ENCODE measurements at regions not wholly inside any gene's neighbourhood (a gene's known extent, or its start where the extent isn't known, plus 50 kb on each side); places are given as distances from the start of the nearest gene placed in this dataset.

DNA sequence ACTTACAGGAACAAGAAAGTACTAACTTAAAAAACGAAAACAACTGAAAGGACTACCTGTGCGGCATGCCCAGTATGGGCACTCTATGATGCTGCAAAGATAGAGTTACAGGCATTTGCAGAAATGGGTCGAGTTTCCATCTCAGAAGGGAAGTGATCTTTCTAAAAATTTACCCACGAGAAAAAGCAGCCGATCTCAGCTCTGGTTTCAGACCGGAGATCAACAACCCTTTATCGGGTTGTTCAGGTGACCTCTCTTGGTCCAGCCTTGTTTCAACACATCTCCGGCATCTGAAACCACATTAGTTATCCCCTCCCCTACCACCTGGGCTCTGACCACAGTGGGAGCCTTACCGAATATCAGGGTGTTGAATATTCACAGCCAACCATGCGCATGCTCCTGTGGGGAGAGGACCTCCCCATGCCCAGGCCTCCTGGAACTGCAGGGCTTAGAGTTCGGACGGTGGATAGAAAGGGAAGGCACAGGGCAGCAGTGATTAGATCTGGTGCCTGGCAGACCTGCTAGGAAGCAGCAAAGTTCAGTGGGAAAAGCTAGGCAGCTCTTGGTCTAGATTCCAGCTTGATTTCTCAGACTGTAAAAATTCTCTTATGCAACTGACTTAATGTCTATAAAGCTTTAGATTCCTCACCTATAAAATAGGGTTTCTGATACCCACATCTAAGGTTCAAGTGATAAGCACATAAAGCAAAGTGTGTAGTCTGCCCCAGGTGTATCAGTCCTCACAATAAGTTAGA lies 906.0 kb downstream of the VRK1 start:
- no peak for DNase-seq

DNA sequence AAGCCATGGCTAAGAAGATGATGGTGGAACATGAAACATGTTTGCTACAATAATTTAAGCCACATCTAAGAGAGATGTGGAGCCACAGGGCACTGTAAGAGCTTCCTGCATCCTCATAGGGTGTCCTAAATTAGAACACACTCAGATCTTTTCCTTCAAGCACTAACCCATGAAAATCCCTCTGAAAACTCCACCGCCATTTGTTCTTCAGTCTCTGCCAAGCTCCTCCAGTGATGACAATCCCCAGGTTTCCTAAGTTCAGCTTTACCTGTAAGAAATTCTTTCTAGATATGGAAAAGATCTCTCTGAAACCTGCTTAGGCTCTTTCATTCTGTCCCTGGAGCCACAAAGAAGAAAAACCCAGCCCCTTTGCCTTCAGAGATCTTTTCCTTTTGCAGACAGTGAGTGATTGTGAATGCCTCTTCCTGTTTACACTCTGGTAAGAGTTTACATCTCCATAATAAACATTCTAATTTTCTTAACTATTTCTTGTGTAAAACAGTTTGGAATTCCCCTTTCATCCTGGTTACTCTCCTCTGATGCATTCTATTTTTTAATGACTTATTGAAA lies 907.2 kb downstream of the VRK1 start:
- no peak for DNase-seq

DNA sequence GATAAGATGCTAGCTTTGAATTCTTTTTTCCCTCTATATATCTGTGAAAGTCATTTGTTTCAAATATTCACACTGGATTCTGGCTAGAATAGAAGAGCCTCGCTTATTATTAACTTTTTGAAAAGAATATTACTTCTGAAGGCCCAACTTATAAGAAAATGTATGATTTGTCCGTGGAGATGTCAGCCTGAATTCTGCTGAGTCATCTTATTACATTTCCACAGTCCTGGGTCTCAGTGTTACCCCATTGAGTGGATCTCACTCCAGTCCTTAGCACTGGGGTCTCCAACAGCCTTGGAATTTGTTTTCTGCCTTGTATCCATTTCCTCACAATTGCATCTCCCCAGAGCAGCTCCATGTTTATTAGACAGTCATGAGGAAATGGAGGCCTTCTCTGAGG lies 907.9 kb downstream of the VRK1 start:
- DNase-seq: no peak

DNA sequence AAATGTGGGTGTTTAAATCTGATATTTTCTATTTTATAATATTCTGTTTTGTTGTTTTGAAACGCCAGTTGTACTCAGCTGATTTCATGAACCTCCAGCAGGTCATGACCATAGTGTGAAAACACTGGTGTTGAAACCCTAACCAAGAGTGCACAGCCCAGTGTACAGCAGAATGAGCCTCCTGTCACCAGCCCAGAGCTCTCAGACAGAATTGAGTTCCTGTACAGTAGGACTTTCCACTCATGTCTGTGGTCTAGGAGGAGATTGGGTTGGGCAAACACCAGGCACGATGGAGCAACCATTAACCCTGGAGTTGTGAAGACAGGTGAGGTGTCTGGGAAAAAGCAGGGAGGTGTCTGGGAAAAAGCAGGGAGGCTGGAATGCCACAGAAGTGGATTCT lies 908.8 kb downstream of the VRK1 start:
- DNase-seq: no peak

DNA sequence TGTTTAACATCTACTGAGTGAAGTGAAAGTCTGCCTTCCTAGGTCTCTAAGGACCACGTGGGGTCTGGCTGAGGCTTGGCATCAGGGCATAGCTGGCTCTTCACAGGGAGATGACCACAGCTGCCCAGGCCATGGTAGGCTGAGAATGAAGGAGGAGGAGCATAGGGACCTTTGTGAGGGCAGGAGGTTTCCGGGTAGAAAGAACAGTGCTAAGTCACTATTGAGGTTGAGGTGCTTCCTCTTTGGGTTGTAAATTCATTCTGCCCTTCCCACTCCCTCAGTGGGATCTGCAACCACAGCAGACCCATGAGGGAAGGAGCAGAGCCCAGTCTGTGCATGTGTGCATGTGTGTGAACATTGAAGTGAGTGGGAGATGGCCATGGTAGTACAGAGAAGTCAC lies 909.6 kb downstream of the VRK1 start:
- no peak for DNase-seq

DNA sequence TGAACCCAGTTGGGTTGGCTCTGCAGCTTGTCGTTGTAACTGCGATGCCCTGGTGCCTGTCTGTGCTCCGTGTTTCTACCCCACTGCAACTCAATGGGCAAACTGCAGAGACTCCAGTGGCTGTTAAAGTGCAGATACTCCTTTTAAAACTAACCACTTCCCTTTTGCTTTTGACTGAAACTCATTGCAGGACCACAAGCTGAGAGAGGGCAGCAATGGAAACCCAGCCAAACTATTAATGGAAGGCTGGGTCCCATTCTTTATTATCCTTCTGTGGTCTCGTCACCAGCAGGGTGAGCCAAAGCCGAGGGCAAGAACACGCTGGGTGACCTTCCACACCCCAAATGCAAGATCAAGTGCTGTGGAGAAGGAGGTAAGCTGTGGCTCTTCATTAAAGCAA lies 910.4 kb downstream of the VRK1 start:
- DNase-seq: no peak

DNA sequence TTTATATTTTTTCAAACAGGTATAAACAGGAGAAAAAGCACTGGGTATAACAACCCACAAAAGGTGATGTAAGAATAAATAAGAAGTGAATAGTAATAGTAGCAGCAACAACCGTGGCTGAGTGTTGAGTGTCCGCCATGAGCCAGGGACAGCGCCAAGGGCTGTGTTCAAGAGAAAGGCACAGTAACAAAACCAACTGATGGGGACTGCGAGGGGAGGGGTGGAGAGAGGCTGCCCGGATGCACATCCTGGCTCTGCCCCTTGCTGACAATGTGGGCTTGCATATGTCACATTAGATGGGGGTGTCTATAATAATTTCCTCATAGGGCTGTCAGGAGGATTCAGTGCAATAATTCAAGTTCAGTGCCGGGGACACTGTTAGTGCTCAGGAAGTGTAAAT lies 912.4 kb downstream of the VRK1 start:
- no peak for DNase-seq

DNA sequence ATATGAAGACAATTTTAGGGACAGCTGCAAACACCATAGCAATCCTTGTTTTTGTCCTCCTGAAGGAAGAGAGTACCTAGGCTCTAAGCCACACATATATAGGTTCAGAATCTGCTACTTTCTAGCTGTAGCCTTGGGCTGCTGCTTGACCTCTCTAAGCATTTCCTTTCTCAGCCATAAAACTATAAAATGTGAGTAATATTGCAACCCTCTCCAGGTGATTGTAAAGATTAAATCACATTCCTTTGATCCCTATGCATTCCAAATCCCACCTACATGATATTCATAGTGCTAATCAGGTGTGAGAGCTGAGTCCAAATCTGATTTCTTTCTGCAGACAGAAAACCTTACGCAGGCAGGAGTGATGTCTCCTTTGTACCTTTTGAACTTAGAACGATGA lies 913.5 kb downstream of the VRK1 start:
- DNase-seq: no peak

DNA sequence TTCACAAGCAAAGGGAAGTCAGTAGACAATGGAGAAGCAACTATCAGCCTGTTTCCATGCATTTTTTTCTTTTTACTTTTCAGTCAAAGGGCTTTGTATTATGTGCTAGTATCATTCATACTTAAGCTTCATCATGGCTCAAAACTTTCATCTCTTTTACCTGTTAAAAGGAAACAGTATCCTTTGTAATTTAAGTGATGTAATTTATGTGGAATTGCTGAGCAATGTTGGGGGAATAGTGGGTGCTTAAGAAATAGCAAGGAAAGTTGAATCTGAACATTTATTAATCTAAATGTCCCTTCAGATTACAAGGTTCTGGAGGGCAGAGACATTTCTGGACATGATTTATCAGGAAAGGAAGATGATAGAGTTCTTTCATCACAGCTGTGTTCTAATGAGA lies 915.3 kb downstream of the VRK1 start:
- no peak for DNase-seq

DNA sequence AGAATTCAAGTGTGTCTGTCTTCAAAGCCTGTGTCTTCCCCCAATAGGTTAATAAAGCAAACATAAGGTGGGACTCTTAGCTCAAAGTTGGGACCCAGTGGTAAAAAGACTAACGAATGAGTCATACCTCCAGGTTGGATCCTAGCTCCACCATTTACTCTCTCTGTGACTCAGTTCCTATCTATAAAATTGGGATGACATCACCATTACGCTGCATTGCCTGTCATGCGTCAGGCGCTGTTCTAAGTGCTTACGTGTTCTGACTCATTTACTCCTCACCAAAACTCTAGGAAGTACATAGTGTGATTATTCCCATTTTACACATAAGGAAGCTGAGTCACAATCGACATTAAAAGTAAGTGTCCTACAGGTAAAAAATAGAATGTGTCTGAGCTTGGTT lies 915.8 kb downstream of the VRK1 start:
- DNase-seq: no peak

DNA sequence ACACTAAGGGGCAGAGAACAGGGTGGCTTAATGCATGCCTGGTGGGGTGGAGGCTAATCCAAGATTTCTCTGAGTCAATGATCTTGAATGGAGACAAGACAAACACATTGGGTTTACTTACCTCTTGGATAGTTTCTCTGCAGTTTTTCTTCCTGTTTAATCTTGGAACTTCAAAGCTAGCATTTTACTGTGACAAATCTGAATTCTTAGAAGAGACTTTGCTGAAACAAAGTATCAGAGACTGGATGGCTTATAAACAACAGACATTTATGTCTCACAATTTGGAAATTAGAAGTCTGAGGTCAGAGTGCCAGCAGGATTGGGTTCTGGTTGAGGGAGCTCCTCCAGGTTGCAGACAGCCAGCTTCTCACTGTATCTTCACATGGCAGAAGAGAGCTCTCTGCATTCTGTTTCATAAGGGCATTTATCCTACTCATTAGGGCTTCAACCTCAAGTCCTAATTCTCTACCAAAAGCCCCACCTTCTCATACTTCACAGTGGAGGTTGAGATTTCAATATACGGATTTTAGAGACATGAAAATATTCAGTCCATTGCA lies 921.8 kb downstream of the VRK1 start:
- no peak for DNase-seq

DNA sequence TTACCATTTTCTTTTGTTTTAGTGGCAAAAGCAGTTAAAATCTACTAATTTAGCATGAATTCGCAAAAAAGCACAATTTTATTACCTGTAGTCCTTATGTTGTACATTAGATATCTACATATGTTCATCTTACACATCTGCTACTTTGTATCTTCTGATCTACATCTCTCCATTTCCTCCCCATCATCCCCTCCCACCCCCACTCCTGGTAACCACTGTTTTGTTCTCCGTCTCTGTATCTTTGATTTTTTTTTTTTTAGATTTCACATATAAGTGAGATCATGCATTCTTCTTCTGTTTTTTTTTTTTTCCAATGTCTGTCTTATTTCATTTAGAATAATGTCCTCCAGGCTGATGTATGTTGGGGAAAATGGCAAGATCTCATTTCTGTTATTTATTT lies 922.7 kb downstream of the VRK1 start:
- no peak for DNase-seq

DNA sequence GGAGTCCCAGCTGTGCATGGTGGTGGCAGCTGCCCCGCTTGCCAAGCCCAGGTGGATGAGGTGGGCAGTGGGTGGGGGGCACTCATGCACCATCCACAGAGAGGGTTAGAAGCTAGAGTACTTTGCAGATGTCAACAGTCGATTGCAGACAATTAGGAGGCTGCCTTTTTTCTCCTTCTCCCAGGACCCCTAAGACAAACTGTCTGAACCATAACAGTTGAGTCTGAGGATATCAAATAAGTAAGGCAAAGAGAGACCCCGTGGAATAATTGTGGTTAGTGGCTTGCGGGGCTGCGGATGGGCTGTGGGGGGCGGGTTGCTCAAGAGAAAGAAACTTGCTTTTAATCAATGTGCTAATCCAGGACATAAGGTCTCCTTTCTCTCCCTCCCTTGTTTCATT lies 926.2 kb downstream of the VRK1 start:
- DNase-seq: no peak

DNA sequence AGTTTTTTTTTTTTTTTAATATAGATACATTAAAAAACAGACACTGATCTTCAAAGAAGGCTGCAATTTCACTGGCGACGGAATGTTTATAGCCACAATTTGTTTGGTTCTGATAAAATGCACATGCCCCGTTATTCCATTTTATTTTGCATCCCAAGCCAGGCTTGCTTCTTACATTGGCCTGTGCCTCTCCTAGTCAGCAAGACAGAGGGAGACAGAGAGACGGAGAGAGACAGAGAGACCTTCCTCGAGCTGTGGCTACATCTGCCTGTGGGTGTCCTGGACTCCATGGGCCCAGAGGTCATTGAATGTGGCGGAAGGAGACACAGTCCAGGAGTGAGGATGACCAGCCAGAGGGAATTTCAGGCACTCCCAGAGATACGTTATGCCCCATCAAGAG lies 926.6 kb downstream of the VRK1 start:
- no peak for DNase-seq

DNA sequence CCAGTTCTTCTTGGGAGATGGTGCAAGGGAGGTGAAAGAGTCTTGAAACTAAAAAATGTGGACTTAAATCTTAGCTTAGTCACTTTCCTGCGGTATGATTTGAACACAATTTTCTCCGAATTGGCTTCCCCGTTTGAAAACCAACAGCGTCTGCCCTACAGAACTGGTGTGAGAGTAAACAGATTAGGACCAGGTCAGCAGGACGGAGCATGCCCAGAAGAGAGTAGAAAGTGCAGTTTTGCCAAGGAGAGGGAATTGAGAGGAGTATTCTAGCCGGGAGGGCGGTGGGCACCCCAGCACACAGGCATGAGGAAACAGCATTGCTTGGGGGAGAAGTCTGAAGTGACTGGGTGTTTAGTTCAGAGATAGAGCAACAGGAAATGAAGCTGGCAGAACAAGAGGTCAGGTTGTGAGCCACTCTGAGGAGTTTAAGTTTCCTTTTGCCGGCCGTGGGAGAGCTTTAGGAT lies 927.1 kb downstream of the VRK1 start:
- DNase-seq: no peak

DNA sequence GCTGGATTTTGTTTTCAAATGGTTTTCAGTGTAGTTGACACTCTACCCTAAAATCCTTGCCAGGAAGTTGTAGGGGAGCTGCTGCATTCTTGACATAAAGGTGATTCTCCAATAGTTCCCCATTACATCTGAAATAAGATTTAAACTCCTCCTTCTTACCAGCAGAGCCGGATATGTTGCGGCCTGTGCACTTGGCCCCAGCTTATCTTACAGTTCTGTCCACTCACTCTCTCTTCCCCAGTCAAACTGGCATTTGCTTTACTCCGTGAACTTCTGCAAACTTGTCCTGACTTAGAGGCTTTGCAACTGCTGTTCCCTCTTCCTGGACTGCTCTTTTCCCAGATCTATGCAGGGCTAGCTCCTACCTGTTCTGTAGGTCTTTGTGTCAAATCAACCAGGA lies 929.5 kb downstream of the VRK1 start:
- no peak for DNase-seq

DNA sequence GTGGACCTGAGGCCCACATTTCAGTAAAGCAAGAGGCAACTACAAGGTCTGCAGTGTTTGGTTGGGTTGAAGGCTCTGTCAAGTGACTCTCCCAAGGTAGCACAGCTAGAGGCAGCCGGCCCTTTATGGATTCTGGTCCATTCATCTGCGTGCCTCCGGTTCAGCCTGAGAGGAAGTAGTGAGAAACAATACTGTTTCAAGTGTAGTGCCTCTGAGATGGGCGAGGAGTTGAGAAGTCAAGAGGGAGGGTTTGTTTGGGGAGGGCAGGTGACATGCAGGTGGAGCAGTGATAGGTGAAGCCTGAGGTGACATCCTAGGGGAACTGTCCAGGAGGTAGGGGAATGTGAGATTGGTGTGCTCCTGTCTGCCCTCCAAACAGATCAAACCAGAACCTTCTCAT lies 933.5 kb downstream of the VRK1 start:
- DNase-seq: no peak

DNA sequence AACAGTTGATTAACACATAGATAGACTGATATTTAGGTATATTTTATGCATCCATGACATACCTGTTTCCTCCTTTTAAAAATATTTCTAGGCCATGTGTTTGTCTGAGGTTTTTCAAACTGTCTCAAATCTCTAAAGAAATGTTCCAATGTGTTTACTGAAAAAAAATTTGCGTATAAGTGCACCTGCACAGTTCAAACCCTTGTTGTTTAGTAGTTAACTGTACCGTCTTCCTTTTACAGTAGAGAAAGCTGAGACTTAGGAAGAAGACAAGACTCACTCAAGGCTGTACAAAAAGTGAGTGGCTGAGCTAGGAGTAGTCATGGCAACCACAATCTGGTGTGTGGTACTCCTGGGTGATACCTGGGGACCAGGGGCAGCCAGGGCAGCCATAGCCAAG lies 934.6 kb downstream of the VRK1 start:
- no peak for DNase-seq

DNA sequence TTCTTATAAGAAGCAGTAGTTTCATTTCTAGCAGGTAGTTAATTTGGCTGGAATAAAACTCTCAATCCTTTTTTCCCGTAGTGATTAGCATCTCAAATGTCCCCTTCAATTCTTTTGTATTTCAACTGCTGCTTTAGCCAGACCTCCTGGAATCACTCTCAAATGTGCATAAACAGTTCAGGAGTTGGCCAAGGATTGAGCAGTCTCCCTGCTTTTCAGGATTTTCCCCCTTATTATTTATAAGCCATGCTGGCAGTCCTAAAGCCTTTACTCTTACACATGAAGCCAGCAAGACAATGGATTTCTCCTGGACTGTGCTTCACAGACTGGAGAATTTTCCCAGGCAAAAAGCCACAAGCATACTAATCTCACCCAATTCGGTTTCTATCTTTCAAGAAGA lies 950.1 kb downstream of the VRK1 start:
- DNase-seq: no peak

DNA sequence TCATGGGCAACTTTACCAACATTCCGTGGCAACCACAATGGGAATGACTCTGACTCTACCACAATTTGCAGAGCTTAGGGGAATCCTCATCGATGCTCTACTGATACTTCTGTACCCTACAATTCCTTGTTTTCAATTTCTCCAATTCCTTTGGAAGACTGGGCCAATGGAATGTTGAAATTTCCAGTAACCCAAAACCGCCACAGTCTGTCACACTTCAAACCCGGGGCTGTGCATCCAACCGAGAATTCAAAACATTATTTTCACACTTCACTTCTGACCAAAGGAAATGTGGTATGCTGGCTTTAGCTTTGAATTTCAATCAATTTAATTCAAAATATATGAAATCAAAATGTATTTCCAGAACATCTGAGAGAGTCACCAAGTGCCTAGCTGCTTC lies 951.4 kb downstream of the VRK1 start:
- DNase-seq: no peak

DNA sequence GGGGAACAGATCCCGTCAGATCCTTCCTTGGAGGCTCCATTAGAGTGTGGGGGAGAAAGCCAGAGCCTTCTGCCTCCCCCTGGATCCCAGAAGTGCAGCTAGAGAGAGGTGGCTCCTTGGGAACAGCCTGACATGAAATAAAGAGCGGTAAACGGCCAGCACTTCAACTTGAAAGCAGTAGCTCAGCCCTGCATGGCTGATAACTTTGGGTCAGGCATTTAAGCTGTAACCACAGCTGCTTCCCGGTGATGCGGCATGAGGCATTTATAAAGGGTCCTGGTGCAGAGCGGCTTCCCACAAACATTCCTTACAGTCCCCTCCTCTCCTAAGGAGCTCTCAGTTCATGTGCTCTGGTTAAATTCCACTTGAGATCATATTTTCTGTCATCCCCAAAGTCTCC lies 960.3 kb downstream of the VRK1 start:
- no peak for DNase-seq

DNA sequence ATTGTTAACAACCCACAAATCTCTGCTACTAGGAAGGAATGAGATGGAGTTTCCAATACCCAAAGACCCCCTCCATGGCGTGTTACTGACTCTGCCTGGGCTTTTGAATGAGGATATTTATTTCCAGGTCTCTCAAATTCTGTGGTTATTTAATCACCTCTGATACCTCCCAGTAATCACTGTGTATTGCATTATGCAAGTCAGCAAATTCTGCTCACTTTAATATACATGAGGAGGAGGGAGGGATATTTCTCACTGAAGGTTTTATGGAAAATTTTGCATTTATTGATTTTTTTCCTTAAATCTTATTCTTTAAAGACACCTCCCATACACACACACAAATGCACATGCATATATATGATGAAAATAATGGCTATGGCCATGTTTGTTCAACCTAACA lies 962.9 kb downstream of the VRK1 start:
- DNase-seq: no peak

DNA sequence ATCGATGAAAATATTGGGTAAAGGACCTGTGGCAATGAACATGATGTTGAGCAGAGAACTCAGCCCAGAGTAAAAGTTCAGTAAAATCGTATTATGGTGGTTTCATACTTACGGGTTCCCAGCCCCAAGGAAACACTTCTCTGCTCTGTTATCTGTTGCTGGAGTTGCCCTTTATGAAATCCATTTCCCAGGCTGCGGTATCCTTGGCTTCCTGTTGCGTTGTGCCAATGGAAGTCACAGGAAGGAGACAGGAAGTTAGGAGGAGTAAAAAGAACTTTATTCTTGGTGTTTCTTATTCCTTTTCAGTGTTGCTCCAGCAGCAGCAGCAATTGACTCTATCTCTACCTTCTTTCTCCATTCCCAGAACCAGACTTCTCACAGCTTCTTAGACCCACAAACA lies 965.2 kb downstream of the VRK1 start:
- DNase-seq: no peak

DNA sequence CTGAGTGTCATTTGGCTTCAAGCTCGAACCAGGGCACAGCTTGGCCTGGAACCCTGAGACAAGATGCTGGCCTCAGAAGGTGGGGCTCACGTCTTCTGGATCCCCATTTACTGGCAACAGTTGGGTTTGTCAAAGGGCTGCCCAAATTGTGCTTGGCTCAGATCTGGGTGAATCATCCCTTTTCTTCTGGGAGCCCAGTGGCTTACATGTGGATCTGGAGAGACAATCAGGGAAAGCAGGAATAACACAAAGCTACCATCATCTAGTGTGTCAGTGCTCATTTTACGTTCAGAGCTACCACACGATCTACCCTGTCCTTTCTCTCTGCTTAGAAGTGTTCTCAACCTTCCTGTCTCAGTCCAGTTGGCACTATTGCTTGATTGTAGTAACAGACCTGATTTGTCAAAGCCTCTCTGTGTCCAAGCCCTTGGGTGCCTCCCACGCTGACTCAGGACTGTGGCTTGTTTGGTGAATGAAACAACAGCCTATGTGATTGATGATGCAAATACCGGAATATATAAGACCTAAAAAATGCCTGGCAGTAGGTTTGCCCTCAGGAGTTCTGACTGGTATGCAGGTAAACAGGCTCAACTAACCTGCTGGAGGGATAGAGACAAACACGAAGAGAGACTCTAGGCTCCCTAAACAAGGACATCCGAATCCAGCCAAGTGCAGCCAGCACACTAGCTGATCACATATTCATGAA lies 974.3 kb downstream of the VRK1 start:
- DNase-seq: no peak

Data from NCI-H1105 treated with DMSO at 0.1 percent for 48 hours (cell line).